Caco-2 (cell line): ENCODE measurements at regions not wholly inside any gene's neighbourhood (a gene's known extent, or its start where the extent isn't known, plus 50 kb on each side); places are given as distances from the start of the nearest gene placed in this dataset.

Experiments
- BruUV-seq: library from RNA; stranded (reverse); fragments of 400-500 nt; replicated peaks from 2 replicates; lab custom pipeline; 2021; lab: Mats Ljungman, UMichigan
- CTCF ChIA-PET: fragments of 300-600 bp; sonication (Branson Sonifier 250); formaldehyde crosslinking; loops from one replicate; lab custom pipeline; 2022; ENCODE audit warnings: antibody characterized with exemption; lab: Charles Lee
- POLR2A ChIA-PET: fragments of 300-600 bp; sonication (Branson Sonifier 250); formaldehyde crosslinking; loops from one replicate; lab custom pipeline; 2022; ENCODE audit warnings: antibody characterized with exemption; lab: Charles Lee
- DNase-seq, 2 experiments: peaks; one replicate each; pipeline versions ENCODE4 v3.0.0 to v3.0.0-alpha.2; 2020 to 2022
- H3K27me3 ChIP-seq: replicated peaks from 2 replicates; pipeline ENCODE4 v1.6.0; 2011; ENCODE audit warnings: low read length; ENCODE audit not compliant: control insufficient read depth, insufficient read depth
- H3K36me3 ChIP-seq: 2 replicates; pipeline ENCODE4 v1.5.1; 2011; ENCODE audit warnings: low read length; ENCODE audit not compliant: control insufficient read depth, insufficient read depth
- H3K4me1 ChIP-seq: fragments of 250-450 bp; sonication (Bioruptor Pico); 2 replicates; pipeline ENCODE4 v1.5.1; 2020; ENCODE audit warnings: mild to moderate bottlenecking
- H3K4me3 ChIP-seq: 2 replicates; pipeline ENCODE4 v1.5.1; 2011; ENCODE audit warnings: low read depth, mild to moderate bottlenecking, control low read depth, low read length
- H3K9me3 ChIP-seq: fragments of 250-450 bp; sonication (Bioruptor Pico); 2 replicates; pipeline ENCODE4 v1.5.1; 2020; ENCODE audit warnings: mild to moderate bottlenecking, moderate library complexity
- H3K27ac Mint-ChIP-seq: one replicate; pipeline ENCODE4 v1.8.0; 2022; ENCODE audit warnings: mixed read lengths; ENCODE audit not compliant: unreplicated experiment
- H3K27me3 Mint-ChIP-seq: one replicate; pipeline ENCODE4 v1.8.0; 2022; ENCODE audit warnings: mixed read lengths; ENCODE audit not compliant: insufficient read depth, unreplicated experiment
- H3K36me3 Mint-ChIP-seq: one replicate; pipeline ENCODE4 v1.8.0; 2022; ENCODE audit warnings: mild to moderate bottlenecking, mixed read lengths; ENCODE audit not compliant: insufficient read depth, unreplicated experiment
- H3K4me1 Mint-ChIP-seq: one replicate; pipeline ENCODE4 v1.8.0; 2022; ENCODE audit warnings: low read depth, mixed read lengths; ENCODE audit not compliant: unreplicated experiment
- H3K4me3 Mint-ChIP-seq: one replicate; pipeline ENCODE4 v1.8.0; 2022; ENCODE audit warnings: mild to moderate bottlenecking, moderate library complexity, mixed read lengths; ENCODE audit not compliant: unreplicated experiment
- H3K9me3 Mint-ChIP-seq: one replicate; pipeline ENCODE4 v1.8.0; 2022; ENCODE audit warnings: mixed read lengths; ENCODE audit not compliant: unreplicated experiment
- CTCF ChIP-seq, 2 experiments: fragments of 200-600 bp in 1 of 2; IDR thresholded peaks; 1 replicate in 1 of 2; 2 replicates in 1 of 2; pipeline versions ENCODE4 v1.5.1 to v1.8.0; 2011 to 2022; ENCODE audit warnings: antibody characterized with exemption in 1 of 2, control low read depth in 1 of 2, inconsistent platforms in 1 of 2, low read depth in 1 of 2, low read length in 1 of 2, mild to moderate bottlenecking in 1 of 2, moderate library complexity in 1 of 2; ENCODE audit not compliant: insufficient read depth in 1 of 2, severe bottlenecking in 1 of 2, unreplicated experiment in 1 of 2
- intact Hi-C: fragments of 100-400 bp; cut with micrococcal nuclease; formaldehyde crosslinking; loops from one replicate; pipeline ENCODE4 v1.10.0; 2022; ENCODE audit not compliant: unreplicated experiment

- no TSS peak for BruUV-seq
- Mint-ChIP-seq H3K4me3 (no peak overlapping the region), H3K9me3 (no peaks in the 10 kb centered on the region), H3K36me3 (no peaks in the 10 kb centered on the region), H3K27ac (no peak overlapping the region), H3K27me3 (peaks cover 15% of the 10 kb centered on the region), H3K4me1 (no peaks in the 10 kb centered on the region)
- ChIA-PET CTCF (no interaction called here), POLR2A (no interaction called here)
- Histone ChIP-seq H3K4me1 (no peaks in the 10 kb centered on the region), H3K4me3 (no peak overlapping the region), H3K9me3 (no peaks in the 10 kb centered on the region), H3K27me3 (no peaks in the 10 kb centered on the region), H3K36me3 (no peaks in the 10 kb centered on the region)
- DNase-seq: no peak
- no peak for TF ChIP-seq CTCF (IDR thresholded peaks at IDR 0.05; ENCODE audit: insufficient read depth in 1 of 2, low read depth in 1 of 2, low read length in 1 of 2, severe bottlenecking in 1 of 2, unreplicated experiment in 1 of 2)
- intact Hi-C loops: no loop called here
Observed at GRCh38 chr10:128873411-128874054, 593.5 kb upstream of the MGMT start.

GRCh38 chr10:128874331-128874730 lies 592.7 kb upstream of the MGMT start:
- H3K9me3 Mint-ChIP-seq: no peaks in the 10 kb centered on the region
- H3K36me3 Mint-ChIP-seq: no peaks in the 10 kb centered on the region
- ChIA-PET POLR2A (no interaction called here), CTCF (no interaction called here)
- H3K9me3 ChIP-seq: no peaks in the 10 kb centered on the region
- TF ChIP-seq CTCF (IDR thresholded peaks at IDR 0.05; ENCODE audit: insufficient read depth in 1 of 2, low read depth in 1 of 2, low read length in 1 of 2, severe bottlenecking in 1 of 2, unreplicated experiment in 1 of 2): no peak
- no peak for DNase-seq
- no peaks in the 10 kb centered on the region for H3K4me1 ChIP-seq
- H3K27me3 ChIP-seq: no peaks in the 10 kb centered on the region
- no peaks in the 10 kb centered on the region for H3K36me3 ChIP-seq
- H3K4me3 ChIP-seq: no peak overlapping the region
- no peak overlapping the region for H3K4me3 Mint-ChIP-seq
- no peaks in the 10 kb centered on the region for H3K4me1 Mint-ChIP-seq
- intact Hi-C loops: no loop called here
- peaks cover 21% of the 10 kb centered on the region for H3K27me3 Mint-ChIP-seq
- no peak overlapping the region for H3K27ac Mint-ChIP-seq
- BruUV-seq: no TSS peak

GRCh38 chr10:128875030-128875744 lies 591.9 kb upstream of the MGMT start:
- no peak overlapping the region for H3K4me3 Mint-ChIP-seq
- intact Hi-C loops: no loop called here
- Histone ChIP-seq H3K9me3 (no peaks in the 10 kb centered on the region), H3K4me1 (no peaks in the 10 kb centered on the region), H3K4me3 (no peak overlapping the region), H3K27me3 (no peaks in the 10 kb centered on the region; the same call in 1 of the 2 replicates), H3K36me3 (no peaks in the 10 kb centered on the region)
- no peak for TF ChIP-seq CTCF (IDR thresholded peaks at IDR 0.05; ENCODE audit: insufficient read depth in 1 of 2, low read depth in 1 of 2, low read length in 1 of 2, severe bottlenecking in 1 of 2, unreplicated experiment in 1 of 2)
- H3K27me3 Mint-ChIP-seq: peaks cover 21% of the 10 kb centered on the region
- H3K9me3 Mint-ChIP-seq: no peaks in the 10 kb centered on the region
- DNase-seq: no peak
- ChIA-PET POLR2A (no interaction called here), CTCF (no interaction called here)
- H3K27ac Mint-ChIP-seq: no peak overlapping the region
- BruUV-seq: no TSS peak
- no peaks in the 10 kb centered on the region for H3K4me1 Mint-ChIP-seq
- H3K36me3 Mint-ChIP-seq: no peaks in the 10 kb centered on the region
